ENCODE measurements at regions not wholly inside any gene's neighbourhood (a gene's known extent, or its start where the extent isn't known, plus 50 kb on each side); places are given as distances from the start of the nearest gene placed in this dataset.
A peak's percentile ranks its signal among the peaks of the same experiment; 100 is the strongest.
"Not testable (repeated sequence)": the region's sequence is repeated elsewhere in the genome, so short reads cannot be mapped to it uniquely, and the experiment has no call there.

GRCh38 chr4:66785479-66785878 is 759.8 kb downstream of the CENPC start:
- no peak overlapping the region for H2AFZ ChIP-seq (ENCODE audit: low read length)
- H3K4me2 ChIP-seq (ENCODE audit: low read depth, low read length, poor library complexity, severe bottlenecking) = no peak overlapping the region
- no peaks in the 10 kb centered on the region for H3K9me3 ChIP-seq (ENCODE audit: insufficient read depth, low read depth, low read length)
- H3K27me3 ChIP-seq (ENCODE audit: insufficient read depth, low read length, poor library complexity, severe bottlenecking) = no peaks in the 10 kb centered on the region
- H3K9me2 ChIP-seq (replicated peaks; ENCODE audit: low read depth, low read length) = no peaks in the 10 kb centered on the region
- TF ChIP-seq CTCF (conservative IDR thresholded peaks at IDR 0.05; ENCODE audit: low read length) (no peak), EZH2phosphoT487 (IDR thresholded peaks at IDR 0.05; ENCODE audit: borderline replicate concordance) (no peak)
- H3K36me3 ChIP-seq (ENCODE audit: insufficient read depth, low read length) = no peaks in the 10 kb centered on the region
- H3K4me1 ChIP-seq (ENCODE audit: insufficient read depth, low read length, poor library complexity, severe bottlenecking) = no peaks in the 10 kb centered on the region
- H3K79me2 ChIP-seq (ENCODE audit: insufficient read depth, low read length) = no peaks in the 10 kb centered on the region
- H3K9ac ChIP-seq (ENCODE audit: low read depth, low read length, poor library complexity, severe bottlenecking) = no peak overlapping the region
- no peaks in the 10 kb centered on the region for H3F3A ChIP-seq (ENCODE audit: low read depth)
- H4K20me1 ChIP-seq (ENCODE audit: insufficient read depth, low read length, poor library complexity, severe bottlenecking) = no peaks in the 10 kb centered on the region
- no peak overlapping the region for H3K4me3 ChIP-seq (ENCODE audit: low read length, poor library complexity, severe bottlenecking)

- not testable (repeated sequence) for H4K20me1 ChIP-seq (ENCODE audit: insufficient read depth, low read length, poor library complexity, severe bottlenecking); H2AFZ ChIP-seq (ENCODE audit: low read length); H3K79me2 ChIP-seq (ENCODE audit: insufficient read depth, low read length); H3K9me2 ChIP-seq (replicated peaks; ENCODE audit: low read depth, low read length); H3K4me2 ChIP-seq (ENCODE audit: low read depth, low read length, poor library complexity, severe bottlenecking); H3K9ac ChIP-seq (ENCODE audit: low read depth, low read length, poor library complexity, severe bottlenecking); H3K36me3 ChIP-seq (ENCODE audit: insufficient read depth, low read length); H3K4me3 ChIP-seq (ENCODE audit: low read length, poor library complexity, severe bottlenecking); H3K4me1 ChIP-seq (ENCODE audit: insufficient read depth, low read length, poor library complexity, severe bottlenecking); H3K27me3 ChIP-seq (ENCODE audit: insufficient read depth, low read length, poor library complexity, severe bottlenecking); H3F3A ChIP-seq (ENCODE audit: low read depth); H3K9me3 ChIP-seq (ENCODE audit: insufficient read depth, low read depth, low read length)
Measured at GRCh38 chr4:66782751-66783150, 762.6 kb downstream of the CENPC start.

- Histone ChIP-seq H3F3A (ENCODE audit: low read depth) (no peaks in the 10 kb centered on the region), H3K4me2 (ENCODE audit: low read depth, low read length, poor library complexity, severe bottlenecking) (no peak overlapping the region), H3K27me3 (ENCODE audit: insufficient read depth, low read length, poor library complexity, severe bottlenecking) (no peaks in the 10 kb centered on the region), H3K36me3 (ENCODE audit: insufficient read depth, low read length) (no peaks in the 10 kb centered on the region), H3K4me3 (ENCODE audit: low read length, poor library complexity, severe bottlenecking) (no peak overlapping the region), H2AFZ (ENCODE audit: low read length) (no peak overlapping the region), H4K20me1 (ENCODE audit: insufficient read depth, low read length, poor library complexity, severe bottlenecking) (no peaks in the 10 kb centered on the region), H3K9me3 (ENCODE audit: insufficient read depth, low read depth, low read length) (no peaks in the 10 kb centered on the region), H3K79me2 (ENCODE audit: insufficient read depth, low read length) (no peaks in the 10 kb centered on the region), H3K9me2 (replicated peaks; ENCODE audit: low read depth, low read length) (no peaks in the 10 kb centered on the region), H3K9ac (ENCODE audit: low read depth, low read length, poor library complexity, severe bottlenecking) (no peak overlapping the region), H3K4me1 (ENCODE audit: insufficient read depth, low read length, poor library complexity, severe bottlenecking) (no peaks in the 10 kb centered on the region)
- TF ChIP-seq EZH2phosphoT487 (IDR thresholded peaks at IDR 0.05; ENCODE audit: borderline replicate concordance) = no peak
- no peak for TF ChIP-seq CTCF (conservative IDR thresholded peaks at IDR 0.05; ENCODE audit: low read length)
Measured at GRCh38 chr4:66777097-66777496, 768.2 kb downstream of the CENPC start.

- H3K79me2 ChIP-seq (ENCODE audit: insufficient read depth, low read length) = no peaks in the 10 kb centered on the region
- H3K9ac ChIP-seq (ENCODE audit: low read depth, low read length, poor library complexity, severe bottlenecking) = no peak overlapping the region
- H3K9me2 ChIP-seq (replicated peaks; ENCODE audit: low read depth, low read length) = no peaks in the 10 kb centered on the region
- H2AFZ ChIP-seq (ENCODE audit: low read length) = peak overlapping the region; percentile 40; the same call in 1 of the 2 replicates
- H3K4me1 ChIP-seq (ENCODE audit: insufficient read depth, low read length, poor library complexity, severe bottlenecking) = no peaks in the 10 kb centered on the region
- no peak overlapping the region for H3K4me3 ChIP-seq (ENCODE audit: low read length, poor library complexity, severe bottlenecking)
- H3F3A ChIP-seq (ENCODE audit: low read depth) = no peaks in the 10 kb centered on the region
- no peaks in the 10 kb centered on the region for H3K9me3 ChIP-seq (ENCODE audit: insufficient read depth, low read depth, low read length)
- H3K4me2 ChIP-seq (ENCODE audit: low read depth, low read length, poor library complexity, severe bottlenecking) = no peak overlapping the region
- H4K20me1 ChIP-seq (ENCODE audit: insufficient read depth, low read length, poor library complexity, severe bottlenecking) = no peaks in the 10 kb centered on the region
- H3K27me3 ChIP-seq (ENCODE audit: insufficient read depth, low read length, poor library complexity, severe bottlenecking) = no peaks in the 10 kb centered on the region
- H3K36me3 ChIP-seq (ENCODE audit: insufficient read depth, low read length) = no peaks in the 10 kb centered on the region
- TF ChIP-seq EZH2phosphoT487 (IDR thresholded peaks at IDR 0.05; ENCODE audit: borderline replicate concordance) (no peak), CTCF (conservative IDR thresholded peaks at IDR 0.05; ENCODE audit: low read length) (no peak)
Measured at GRCh38 chr4:66769441-66769840, 775.9 kb downstream of the CENPC start.
